Endothelial cell (in vitro differentiated cells): ENCODE measurements at regions not wholly inside any gene's neighbourhood (a gene's known extent, or its start where the extent isn't known, plus 50 kb on each side); places are given as distances from the start of the nearest gene placed in this dataset.

Experiments used
- DNase-seq: peaks from one replicate; pipeline ENCODE4 v3.0.0; 2021; ENCODE audit warnings: low spot score
- H3K27ac Mint-ChIP-seq: one replicate; pipeline ENCODE4 v1.8.0; 2021; ENCODE audit warnings: mixed read lengths, inconsistent platforms; ENCODE audit not compliant: unreplicated experiment
- H3K27me3 Mint-ChIP-seq: one replicate; pipeline ENCODE4 v1.8.0; 2021; ENCODE audit warnings: mild to moderate bottlenecking, moderate library complexity, mixed read lengths, inconsistent platforms; ENCODE audit not compliant: unreplicated experiment
- H3K36me3 Mint-ChIP-seq: one replicate; pipeline ENCODE4 v1.8.0; 2021; ENCODE audit warnings: mild to moderate bottlenecking, low read depth, mixed read lengths, inconsistent platforms; ENCODE audit not compliant: unreplicated experiment
- H3K4me1 Mint-ChIP-seq: one replicate; pipeline ENCODE4 v1.8.0; 2021; ENCODE audit warnings: mild to moderate bottlenecking, mixed read lengths, inconsistent platforms; ENCODE audit not compliant: unreplicated experiment
- H3K4me3 Mint-ChIP-seq: one replicate; pipeline ENCODE4 v1.8.0; 2021; ENCODE audit warnings: mild to moderate bottlenecking, mixed read lengths, inconsistent platforms; ENCODE audit not compliant: unreplicated experiment
- H3K9me3 Mint-ChIP-seq: one replicate; pipeline ENCODE4 v1.8.0; 2021; ENCODE audit warnings: mixed read lengths, inconsistent platforms; ENCODE audit not compliant: unreplicated experiment
- CTCF ChIP-seq: fragments of 200-600 bp; sonication (generic); IDR thresholded peaks from one replicate; pipeline ENCODE4 v1.5.0; 2021; ENCODE audit warnings: antibody characterized with exemption; ENCODE audit not compliant: unreplicated experiment

- no peak for TF ChIP-seq CTCF
- Mint-ChIP-seq H3K27ac (no peak overlapping the region), H3K4me1 (peaks cover 4% of the 10 kb centered on the region), H3K36me3 (no peaks in the 10 kb centered on the region), H3K27me3 (no peaks in the 10 kb centered on the region), H3K9me3 (no peaks in the 10 kb centered on the region), H3K4me3 (no peak overlapping the region)
- no peak for DNase-seq
Measured at GRCh38 chr20:40565682-40566040, 123.4 kb downstream of the MAFB start.

GRCh38 chr20:40565001-40565681 lies 123.9 kb downstream of the MAFB start:
- TF ChIP-seq CTCF = no peak
- Mint-ChIP-seq H3K27me3 (no peaks in the 10 kb centered on the region), H3K4me1 (peaks cover 4% of the 10 kb centered on the region), H3K4me3 (no peak overlapping the region), H3K36me3 (no peaks in the 10 kb centered on the region), H3K9me3 (no peaks in the 10 kb centered on the region), H3K27ac (no peak overlapping the region)
- no peak for DNase-seq

- H3K27me3 Mint-ChIP-seq = no peaks in the 10 kb centered on the region
- no peak for DNase-seq
- no peak for TF ChIP-seq CTCF
- no peak overlapping the region for H3K4me3 Mint-ChIP-seq
- H3K9me3 Mint-ChIP-seq = no peaks in the 10 kb centered on the region
- no peak overlapping the region for H3K27ac Mint-ChIP-seq
- no peaks in the 10 kb centered on the region for H3K36me3 Mint-ChIP-seq
- peaks cover 4% of the 10 kb centered on the region for H3K4me1 Mint-ChIP-seq
Measured at GRCh38 chr20:40563296-40563950, 125.6 kb downstream of the MAFB start.

GRCh38 chr20:40562031-40562430 lies 127.0 kb downstream of the MAFB start:
- no peak for TF ChIP-seq CTCF

GRCh38 chr20:40561187-40561586 lies 127.8 kb downstream of the MAFB start:
- Mint-ChIP-seq H3K36me3 (no peaks in the 10 kb centered on the region), H3K27me3 (no peaks in the 10 kb centered on the region), H3K4me1 (peaks cover 4% of the 10 kb centered on the region), H3K27ac (no peak overlapping the region), H3K4me3 (no peak overlapping the region), H3K9me3 (no peaks in the 10 kb centered on the region)
- TF ChIP-seq CTCF = no peak
- DNase-seq = no peak

More at GRCh38 chr20:40562031-40562430, 127.0 kb downstream of the MAFB start:
- no peaks in the 10 kb centered on the region for H3K27me3 Mint-ChIP-seq
- DNase-seq = no peak
- no peak overlapping the region for H3K4me3 Mint-ChIP-seq
- no peak overlapping the region for H3K27ac Mint-ChIP-seq
- no peaks in the 10 kb centered on the region for H3K36me3 Mint-ChIP-seq
- H3K4me1 Mint-ChIP-seq = peaks cover 4% of the 10 kb centered on the region
- no peaks in the 10 kb centered on the region for H3K9me3 Mint-ChIP-seq
